T-helper 1 cell treated with Interleukin-12 subunit alpha and Interleukin-12 subunit beta and Interleukin-4 antibody, amounts not matched to agents 30 ng/mL and 1 ng/mL, for 36 hours (primary cell): ENCODE measurements at regions not wholly inside any gene's neighbourhood (a gene's known extent, or its start where the extent isn't known, plus 50 kb on each side); places are given as distances from the start of the nearest gene placed in this dataset.

ENCODE experiments used
- intact Hi-C: fragments of 100-400 bp; cut with micrococcal nuclease; formaldehyde crosslinking; loops from one replicate; pipeline ENCODE4 v1.15.1; 2024

GRCh38 chr6:135791441-135791840 is 60.1 kb upstream of the PDE7B start:
- intact Hi-C loops = no loop called here

GRCh38 chr6:135796643-135797305 is 54.7 kb upstream of the PDE7B start:
- intact Hi-C loops = no loop called here

GRCh38 chr6:135797361-135797760 is 54.1 kb upstream of the PDE7B start:
- intact Hi-C loops = no loop called here

- intact Hi-C loops = no loop called here
Observed at GRCh38 chr6:135798751-135799515, 52.6 kb upstream of the PDE7B start.
